Naive B cell (primary cell): ENCODE measurements at regions not wholly inside any gene's neighbourhood (a gene's known extent, or its start where the extent isn't known, plus 50 kb on each side); places are given as distances from the start of the nearest gene placed in this dataset.

Experiments
- ATAC-seq, 2 donors: fragments of 150-1000 bp; cut with Tn5 transposase; 2 replicates each; pipeline ENCODE4 v1.10.0; 2021; ENCODE audit warnings: low read depth in 2 of 2, mild to moderate bottlenecking in 2 of 2, moderate library complexity in 2 of 2
- DNase-seq: peaks from one replicate; pipeline ENCODE4 v3.0.0; 2022
- H3K27ac Mint-ChIP-seq, 6 donors: one replicate each; pipeline ENCODE4 v1.8.0; 2020 to 2022; ENCODE audit warnings: mild to moderate bottlenecking in 6 of 6, mixed read lengths in 6 of 6, moderate library complexity in 5 of 6, inconsistent platforms in 2 of 6
- H3K27me3 Mint-ChIP-seq, 3 donors: one replicate each; pipeline ENCODE4 v1.8.0; 2021 to 2022; ENCODE audit warnings: mixed read lengths in 3 of 3, mild to moderate bottlenecking in 1 of 3
- H3K36me3 Mint-ChIP-seq, 2 donors: one replicate each; pipeline ENCODE4 v1.8.0; 2020 to 2022; ENCODE audit warnings: mixed read lengths in 2 of 2, inconsistent platforms in 1 of 2, mild to moderate bottlenecking in 1 of 2
- H3K4me1 Mint-ChIP-seq, 3 donors: one replicate each; pipeline ENCODE4 v1.8.0; 2020 to 2022; ENCODE audit warnings: mixed read lengths in 3 of 3, inconsistent platforms in 1 of 3, mild to moderate bottlenecking in 1 of 3, moderate library complexity in 1 of 3
- H3K4me3 Mint-ChIP-seq, 8 donors: one replicate each; pipeline ENCODE4 v1.8.0; 2020 to 2022; ENCODE audit warnings: mild to moderate bottlenecking in 8 of 8, mixed read lengths in 8 of 8, moderate library complexity in 8 of 8, inconsistent platforms in 2 of 8
- H3K9me3 Mint-ChIP-seq, 7 donors: one replicate each; pipeline ENCODE4 v1.8.0; 2020 to 2022; ENCODE audit warnings: mixed read lengths in 7 of 7, mild to moderate bottlenecking in 5 of 7, inconsistent platforms in 2 of 7, moderate library complexity in 1 of 7

DNA sequence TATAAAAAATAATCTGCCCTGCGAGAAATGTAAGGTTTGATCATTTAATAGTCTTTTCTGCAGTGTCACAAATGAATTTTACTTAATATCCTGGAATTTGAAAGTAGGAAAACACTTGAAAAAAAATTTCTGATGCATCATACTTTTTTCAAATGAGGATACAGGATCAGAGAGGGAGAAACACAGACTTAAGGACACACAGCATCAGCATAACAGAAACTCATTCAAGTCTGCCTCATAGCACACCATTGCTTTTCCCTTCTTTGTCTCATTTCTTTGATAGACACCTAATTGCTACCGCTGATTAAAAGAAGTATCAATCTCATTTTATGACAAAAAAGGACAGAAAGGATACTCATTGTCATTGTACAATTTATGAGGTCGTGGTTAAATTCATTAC, 319.0 kb downstream of the TMEM114 start:
- Mint-ChIP-seq H3K36me3 (no peaks in the 10 kb centered on the region), H3K4me1 (no peaks in the 10 kb centered on the region), H3K4me3 (no peak overlapping the region), H3K27ac (no peak overlapping the region), H3K27me3 (peaks cover 0 to 11% (median 10%) of the 10 kb centered on the region in 3 donors), H3K9me3 (peaks cover 2 to 17% (median 12%) of the 10 kb centered on the region in 7 donors)
- no peak for ATAC-seq
- DNase-seq, result no peak

DNA sequence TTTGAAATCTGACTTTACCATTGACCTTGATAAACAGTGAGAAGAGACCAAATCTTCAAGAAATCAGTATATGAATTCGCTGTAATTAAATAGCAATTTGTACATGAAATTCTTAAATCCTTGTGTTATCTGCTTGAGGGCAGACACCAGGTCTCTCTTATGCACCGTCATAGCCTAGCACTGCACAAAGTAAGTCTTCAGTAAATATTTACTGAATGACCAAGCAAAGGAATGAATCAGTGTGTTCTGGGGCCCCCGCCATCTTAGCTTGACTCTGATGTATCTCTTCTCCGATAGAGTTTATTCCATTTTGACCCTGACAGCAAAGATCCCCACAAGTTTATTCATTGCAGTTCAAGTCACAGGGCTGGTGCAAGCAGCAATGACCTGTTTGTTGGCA, 328.0 kb downstream of the TMEM114 start:
- no peaks in the 10 kb centered on the region for H3K36me3 Mint-ChIP-seq

DNA sequence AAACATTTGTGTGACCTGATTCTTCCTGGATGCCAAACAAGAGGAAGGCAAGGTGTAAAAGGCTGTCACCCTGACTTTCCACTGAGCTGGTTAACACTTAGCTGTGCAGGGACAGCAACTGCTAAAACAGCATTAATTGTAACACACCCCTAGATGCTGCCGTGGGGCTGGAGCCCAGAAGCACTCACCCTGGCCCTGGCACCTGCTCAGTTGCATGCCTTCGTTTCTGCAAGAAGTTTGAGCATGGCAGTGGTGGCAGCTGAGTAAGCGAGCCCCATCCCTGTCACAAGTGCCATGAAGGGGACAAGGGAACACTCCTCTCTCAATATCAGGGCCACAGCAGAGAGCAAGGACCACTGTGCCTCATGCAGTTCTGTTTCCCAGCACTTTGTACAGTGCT, 330.2 kb downstream of the TMEM114 start:
- Mint-ChIP-seq H3K9me3 (peaks cover 0 to 21% (median 2%) of the 10 kb centered on the region in 7 donors), H3K27me3 (peaks cover 0 to 4% (median 0%) of the 10 kb centered on the region in 3 donors), H3K27ac (no peak overlapping the region), H3K36me3 (no peaks in the 10 kb centered on the region), H3K4me1 (no peaks in the 10 kb centered on the region), H3K4me3 (no peak overlapping the region)
- DNase-seq (no peak), ATAC-seq (no peak)

More for the DNA sequence above, 328.0 kb downstream of the TMEM114 start:
- no peaks in the 10 kb centered on the region for H3K4me1 Mint-ChIP-seq
- DNase-seq (no peak), ATAC-seq (no peak)
- H3K9me3 Mint-ChIP-seq, result peaks cover 0 to 21% (median 4%) of the 10 kb centered on the region in 7 donors
- H3K27ac Mint-ChIP-seq, result no peak overlapping the region
- no peak overlapping the region for H3K4me3 Mint-ChIP-seq
- peaks cover 0 to 4% (median 0%) of the 10 kb centered on the region in 3 donors for H3K27me3 Mint-ChIP-seq

DNA sequence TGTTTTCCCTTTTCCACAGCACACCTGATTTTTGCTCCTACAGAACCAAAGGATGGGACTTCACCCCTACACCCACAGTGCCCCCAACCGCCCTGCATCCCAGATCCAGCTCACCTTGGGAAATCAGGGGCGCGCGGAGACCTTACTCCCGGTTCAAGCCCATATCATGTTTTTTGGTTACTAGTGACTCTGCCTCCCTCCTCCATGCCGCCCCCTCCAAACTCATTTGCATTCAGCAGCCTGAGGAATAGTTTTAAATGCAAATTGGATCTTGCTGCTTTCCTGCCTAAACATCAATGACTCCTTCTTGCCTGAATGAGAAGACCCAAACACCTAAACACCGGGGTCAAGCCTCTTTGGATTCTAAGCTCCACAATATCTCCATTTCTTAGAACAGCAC, 331.8 kb downstream of the TMEM114 start:
- Mint-ChIP-seq H3K27me3 (peaks cover 0 to 4% (median 0%) of the 10 kb centered on the region in 3 donors), H3K36me3 (no peaks in the 10 kb centered on the region), H3K9me3 (peaks cover 0 to 17% (median 2%) of the 10 kb centered on the region in 7 donors), H3K27ac (no peak overlapping the region), H3K4me3 (no peak overlapping the region), H3K4me1 (no peaks in the 10 kb centered on the region)
- ATAC-seq (no peak), DNase-seq (no peak)

DNA sequence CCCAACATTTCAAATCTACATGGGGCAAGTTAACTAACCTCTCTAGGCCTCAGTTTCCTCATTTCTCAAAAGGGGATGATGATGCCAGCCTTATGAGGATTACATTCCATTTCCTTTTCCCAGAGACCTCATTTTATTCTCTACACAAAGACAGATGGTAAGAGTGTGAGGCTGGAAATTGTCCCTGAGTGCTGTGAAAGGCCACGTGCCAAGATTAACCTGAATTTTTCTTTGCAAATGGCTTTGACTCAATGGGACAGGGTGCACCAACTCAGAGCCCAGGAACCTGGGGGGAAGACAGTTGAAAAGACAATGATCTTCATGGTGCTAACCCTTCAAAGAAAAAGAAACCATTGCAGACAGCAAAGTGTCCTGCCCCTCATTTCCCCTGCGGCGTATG, 332.8 kb downstream of the TMEM114 start:
- Mint-ChIP-seq H3K36me3 (no peaks in the 10 kb centered on the region), H3K4me3 (no peak overlapping the region), H3K27me3 (peaks cover 0 to 3% (median 0%) of the 10 kb centered on the region in 3 donors), H3K9me3 (peaks cover 0 to 17% (median 2%) of the 10 kb centered on the region in 7 donors), H3K27ac (no peak overlapping the region), H3K4me1 (no peaks in the 10 kb centered on the region)
- ATAC-seq (no peak), DNase-seq (no peak)

DNA sequence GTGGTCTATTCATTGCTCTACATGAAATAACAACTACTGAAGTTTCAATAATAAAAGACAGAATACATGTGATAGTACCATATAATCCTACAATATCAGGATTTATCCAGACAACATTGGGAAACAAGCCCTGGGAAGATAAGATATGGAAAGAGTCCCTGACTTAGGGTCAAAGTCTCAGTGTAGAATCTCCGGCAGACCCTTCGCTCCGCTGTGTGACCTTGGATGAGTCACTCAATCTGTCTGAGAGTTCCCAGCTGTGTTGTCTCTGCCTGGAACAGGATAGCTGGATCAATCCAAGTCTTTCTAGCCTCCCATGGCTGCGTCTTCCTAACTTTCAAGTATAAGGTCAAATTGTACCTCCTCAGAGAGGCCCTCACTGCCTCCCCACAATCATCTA, 335.9 kb downstream of the TMEM114 start:
- peaks cover 0 to 13% (median 0%) of the 10 kb centered on the region in 7 donors for H3K9me3 Mint-ChIP-seq
- no peak overlapping the region for H3K27ac Mint-ChIP-seq
- ATAC-seq, result no peak
- DNase-seq, result no peak
- H3K4me3 Mint-ChIP-seq, result no peak overlapping the region
- no peaks in the 10 kb centered on the region for H3K4me1 Mint-ChIP-seq
- H3K27me3 Mint-ChIP-seq, result no peaks in the 10 kb centered on the region
- no peaks in the 10 kb centered on the region for H3K36me3 Mint-ChIP-seq

DNA sequence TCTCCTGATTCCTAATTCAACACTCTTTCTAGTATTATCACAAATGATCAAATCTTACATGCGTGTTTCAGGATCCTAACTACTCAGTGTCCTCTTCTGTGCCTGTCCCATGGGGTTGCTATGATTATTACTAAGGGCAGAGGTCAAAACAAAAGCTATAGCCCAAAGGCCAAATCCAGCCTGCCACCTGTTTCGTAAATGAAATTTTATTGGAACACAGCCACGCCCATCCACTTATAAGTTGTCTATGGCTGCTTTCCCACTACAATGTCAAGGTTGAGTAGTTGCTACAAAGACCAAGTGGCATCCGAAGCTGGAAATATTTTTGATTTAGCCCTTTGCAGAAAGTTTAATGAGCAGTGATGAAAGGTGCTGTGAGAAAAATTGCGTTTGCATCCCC, 336.6 kb downstream of the TMEM114 start:
- no peak overlapping the region for H3K27ac Mint-ChIP-seq
- no peak for DNase-seq
- H3K36me3 Mint-ChIP-seq, result no peaks in the 10 kb centered on the region
- no peaks in the 10 kb centered on the region for H3K27me3 Mint-ChIP-seq
- no peak overlapping the region for H3K4me3 Mint-ChIP-seq
- no peak for ATAC-seq
- no peaks in the 10 kb centered on the region for H3K4me1 Mint-ChIP-seq
- peaks cover 0 to 7% (median 0%) of the 10 kb centered on the region in 7 donors for H3K9me3 Mint-ChIP-seq

DNA sequence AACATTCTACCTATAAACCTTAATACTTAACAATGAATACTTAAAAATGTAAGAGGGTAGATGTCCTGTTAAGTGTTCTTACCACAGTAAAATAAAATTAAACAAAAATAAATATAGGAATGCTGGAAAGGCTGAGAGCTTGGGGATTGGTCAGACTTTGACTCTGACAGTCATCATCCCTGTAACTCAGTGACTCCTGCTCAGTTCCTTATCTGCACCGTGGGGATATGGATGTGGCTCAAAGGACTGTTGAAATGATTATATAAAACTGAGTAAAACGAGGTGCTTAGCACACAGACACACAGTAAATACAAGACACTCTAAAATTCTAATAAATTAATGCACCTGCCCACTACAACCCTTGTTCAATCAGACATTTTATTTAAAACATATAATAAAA, 338.6 kb downstream of the TMEM114 start:
- no peak for DNase-seq
- H3K27ac Mint-ChIP-seq, result no peak overlapping the region
- H3K36me3 Mint-ChIP-seq, result no peaks in the 10 kb centered on the region
- H3K27me3 Mint-ChIP-seq, result no peaks in the 10 kb centered on the region
- H3K4me3 Mint-ChIP-seq, result no peak overlapping the region
- H3K9me3 Mint-ChIP-seq, result peaks cover 0 to 4% (median 0%) of the 10 kb centered on the region in 7 donors
- ATAC-seq, result no peak
- no peaks in the 10 kb centered on the region for H3K4me1 Mint-ChIP-seq

DNA sequence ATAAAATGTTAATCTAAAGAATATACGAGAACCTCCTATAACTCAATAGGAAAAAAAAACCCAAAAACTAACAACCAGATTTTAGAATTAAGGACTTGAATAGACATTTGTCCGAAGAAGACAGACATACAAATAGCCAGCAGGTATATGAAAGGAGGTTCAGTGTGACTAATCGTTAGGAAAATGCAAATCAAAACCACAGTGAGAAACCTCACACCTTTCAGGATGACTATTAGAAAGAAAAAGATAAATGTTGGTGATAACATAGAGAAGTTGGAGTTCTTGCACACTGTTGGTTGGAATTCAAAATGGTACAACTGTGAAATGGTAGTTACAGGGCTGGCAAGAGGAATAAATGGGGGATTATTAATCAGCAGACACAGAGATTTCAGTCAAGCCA, 339.0 kb downstream of the TMEM114 start:
- H3K36me3 Mint-ChIP-seq, result no peaks in the 10 kb centered on the region

DNA sequence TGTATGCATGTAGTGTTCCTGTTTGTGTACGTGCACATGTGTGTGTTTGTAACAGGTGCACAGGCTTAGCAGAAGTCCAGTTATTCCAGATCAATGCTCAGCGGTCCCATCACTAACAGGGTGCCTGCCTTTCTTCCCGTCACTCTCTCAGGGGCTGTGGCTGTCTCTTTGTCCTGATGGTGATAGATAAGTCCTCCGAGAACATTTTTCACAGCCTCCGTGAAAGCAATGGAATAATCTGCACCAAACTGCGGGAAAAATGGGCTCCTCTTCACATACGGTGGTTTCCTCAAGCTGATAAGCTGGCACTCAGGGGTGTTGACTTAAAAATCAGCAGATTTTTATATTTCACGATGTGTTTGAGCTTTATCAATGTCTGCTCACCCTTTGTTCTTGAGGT, 342.3 kb downstream of the TMEM114 start:
- H3K4me3 Mint-ChIP-seq, result no peak overlapping the region
- H3K9me3 Mint-ChIP-seq, result peaks cover 0 to 4% (median 0%) of the 10 kb centered on the region in 7 donors
- H3K36me3 Mint-ChIP-seq, result no peaks in the 10 kb centered on the region
- DNase-seq (no peak), ATAC-seq (no peak)
- no peaks in the 10 kb centered on the region for H3K4me1 Mint-ChIP-seq
- no peaks in the 10 kb centered on the region for H3K27me3 Mint-ChIP-seq
- no peak overlapping the region for H3K27ac Mint-ChIP-seq

More for the DNA sequence above, 339.0 kb downstream of the TMEM114 start:
- peaks cover 0 to 4% (median 0%) of the 10 kb centered on the region in 7 donors for H3K9me3 Mint-ChIP-seq
- H3K27me3 Mint-ChIP-seq, result no peaks in the 10 kb centered on the region
- DNase-seq (no peak), ATAC-seq (no peak)
- no peak overlapping the region for H3K27ac Mint-ChIP-seq
- H3K4me1 Mint-ChIP-seq, result no peaks in the 10 kb centered on the region
- no peak overlapping the region for H3K4me3 Mint-ChIP-seq

DNA sequence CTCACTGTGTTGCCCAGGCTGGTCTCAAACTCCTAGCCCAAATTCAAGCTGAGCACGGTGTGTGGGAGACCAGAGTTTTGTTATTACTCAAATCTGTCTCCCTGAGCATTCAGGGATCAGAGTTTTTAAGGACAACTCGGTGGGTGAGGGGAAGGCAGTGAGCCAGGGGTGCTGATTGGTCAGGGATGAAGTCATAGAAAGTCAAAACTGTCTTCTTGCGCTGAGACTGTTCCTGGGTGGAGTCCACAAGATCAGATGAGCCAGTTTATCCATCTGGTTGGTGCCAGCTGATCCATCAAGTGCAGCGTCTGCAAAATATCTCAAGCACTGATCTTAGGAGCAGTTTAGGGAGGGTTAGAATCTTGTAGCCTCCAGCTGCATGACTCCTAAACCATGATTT, 346.3 kb downstream of the TMEM114 start:
- no peaks in the 10 kb centered on the region for H3K4me1 Mint-ChIP-seq
- H3K27me3 Mint-ChIP-seq, result no peaks in the 10 kb centered on the region
- H3K27ac Mint-ChIP-seq, result no peak overlapping the region

DNA sequence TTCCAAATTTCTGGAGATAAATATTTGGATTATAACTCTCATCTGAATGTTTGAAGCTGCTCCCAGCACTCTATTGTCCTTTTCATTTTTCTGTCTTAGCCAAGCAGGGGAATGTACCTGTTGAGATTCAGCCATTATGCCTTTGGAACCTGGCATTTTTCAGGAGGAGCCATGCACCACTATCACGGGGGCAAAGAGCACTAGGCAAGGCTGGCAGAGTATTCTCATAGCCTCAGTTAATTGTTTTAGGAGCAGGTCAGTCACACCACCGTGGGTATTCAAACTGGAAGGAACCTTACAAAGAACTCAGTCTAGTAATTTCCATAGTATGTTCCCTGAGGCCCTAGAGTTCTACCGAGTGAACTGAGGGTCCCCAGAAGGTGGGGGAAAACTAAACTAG, 348.9 kb downstream of the TMEM114 start:
- no peak overlapping the region for H3K4me3 Mint-ChIP-seq
- H3K36me3 Mint-ChIP-seq, result no peaks in the 10 kb centered on the region

More for the DNA sequence above, 346.3 kb downstream of the TMEM114 start:
- Mint-ChIP-seq H3K9me3 (peaks cover 0 to 4% (median 0%) of the 10 kb centered on the region in 7 donors), H3K4me3 (no peak overlapping the region), H3K36me3 (no peaks in the 10 kb centered on the region)
- ATAC-seq, result no peak
- DNase-seq, result no peak

DNA sequence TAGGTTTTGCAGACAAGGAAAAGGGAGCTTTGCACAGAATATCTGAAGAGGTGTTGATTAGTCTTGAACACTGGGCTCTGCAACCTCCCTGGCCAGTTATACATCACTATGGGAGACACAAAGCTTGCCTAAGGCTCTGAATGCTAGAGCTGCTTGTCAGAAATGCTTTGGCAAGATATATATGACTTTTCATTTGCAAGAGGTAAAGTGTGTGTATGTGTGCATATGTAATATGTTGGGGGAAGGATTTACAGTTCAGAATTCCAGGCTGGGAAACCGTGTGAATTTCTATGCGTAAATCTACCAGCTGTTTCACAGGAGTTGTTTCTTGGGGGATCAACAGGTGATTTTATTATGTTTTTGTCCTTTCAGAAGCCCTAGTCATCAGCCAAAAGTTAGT, 350.9 kb downstream of the TMEM114 start:
- no peaks in the 10 kb centered on the region for H3K36me3 Mint-ChIP-seq
- peaks cover 0 to 8% (median 2%) of the 10 kb centered on the region in 7 donors for H3K9me3 Mint-ChIP-seq
- no peak for ATAC-seq
- H3K27me3 Mint-ChIP-seq, result no peaks in the 10 kb centered on the region
- no peaks in the 10 kb centered on the region for H3K4me1 Mint-ChIP-seq
- no peak for DNase-seq
- no peak overlapping the region for H3K4me3 Mint-ChIP-seq
- no peak overlapping the region for H3K27ac Mint-ChIP-seq

More for the DNA sequence above, 348.9 kb downstream of the TMEM114 start:
- no peaks in the 10 kb centered on the region for H3K27me3 Mint-ChIP-seq
- no peaks in the 10 kb centered on the region for H3K4me1 Mint-ChIP-seq
- DNase-seq (no peak), ATAC-seq (no peak)
- peaks cover 0 to 5% (median 2%) of the 10 kb centered on the region in 7 donors for H3K9me3 Mint-ChIP-seq
- no peak overlapping the region for H3K27ac Mint-ChIP-seq

DNA sequence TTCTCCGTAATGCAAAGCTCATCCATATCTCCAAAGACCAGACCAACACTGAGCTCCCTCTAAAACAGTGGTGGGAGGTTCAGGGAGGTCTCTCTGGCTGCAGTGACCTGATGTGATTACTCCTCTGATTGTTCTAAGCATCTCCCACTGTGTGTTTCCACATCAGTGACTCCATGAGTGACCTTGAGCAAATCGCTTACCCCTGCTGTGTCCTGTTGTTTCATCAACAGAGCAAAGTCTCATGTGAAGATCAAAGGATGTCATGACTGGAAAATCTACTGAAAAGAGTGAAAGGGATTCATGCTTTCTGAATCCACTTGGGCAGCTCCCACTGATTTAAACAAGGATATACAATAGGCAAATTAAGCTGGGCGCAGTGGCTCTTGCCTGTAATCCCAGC, 352.9 kb downstream of the TMEM114 start:
- H3K4me3 Mint-ChIP-seq, result no peak overlapping the region
- H3K27me3 Mint-ChIP-seq, result no peaks in the 10 kb centered on the region
- DNase-seq (no peak), ATAC-seq (no peak)
- no peaks in the 10 kb centered on the region for H3K4me1 Mint-ChIP-seq
- no peaks in the 10 kb centered on the region for H3K36me3 Mint-ChIP-seq
- H3K9me3 Mint-ChIP-seq, result peaks cover 0 to 8% (median 0%) of the 10 kb centered on the region in 7 donors
- H3K27ac Mint-ChIP-seq, result no peak overlapping the region

DNA sequence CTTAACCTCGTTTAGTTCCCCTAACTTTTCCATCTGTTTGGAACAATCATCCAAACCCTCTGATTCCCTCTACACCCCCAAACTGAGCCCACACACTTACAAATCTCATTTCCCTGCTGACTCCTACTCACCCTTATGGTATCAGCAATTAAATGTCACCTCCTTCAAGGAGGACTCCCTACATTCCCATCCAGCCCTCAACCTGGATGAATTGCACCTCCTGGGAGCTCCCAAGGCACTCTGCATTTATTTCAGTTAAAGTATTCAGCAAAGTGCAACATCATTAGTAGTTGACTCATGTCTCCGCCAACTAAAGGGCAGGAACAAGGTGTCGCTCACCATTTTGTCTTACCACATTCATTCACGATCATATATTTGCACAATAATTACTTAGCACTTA, 353.5 kb downstream of the TMEM114 start:
- ATAC-seq (no peak), DNase-seq (no peak)
- Mint-ChIP-seq H3K4me1 (no peaks in the 10 kb centered on the region), H3K27ac (no peak overlapping the region), H3K36me3 (no peaks in the 10 kb centered on the region), H3K4me3 (no peak overlapping the region), H3K9me3 (peaks cover 0 to 8% (median 1%) of the 10 kb centered on the region in 7 donors), H3K27me3 (no peaks in the 10 kb centered on the region)
